Smooth muscle cell (in vitro differentiated cells): ENCODE measurements at regions not wholly inside any gene's neighbourhood (a gene's known extent, or its start where the extent isn't known, plus 50 kb on each side); places are given as distances from the start of the nearest gene placed in this dataset.

Source experiments
- DNase-seq: peaks from one replicate; lab custom pipeline; 2025; ENCODE audit not compliant: unreplicated experiment; lab: John Stamatoyannopoulos, UW
- H2AFZ ChIP-seq: fragments of 200-600 bp; sonication (generic); 2 replicates; pipeline ENCODE4 v1.6.0; 2016; ENCODE audit warnings: antibody characterized with exemption, low read depth, mild to moderate bottlenecking
- H3F3A ChIP-seq: fragments of 200-600 bp; sonication (generic); 2 replicates; pipeline ENCODE4 v1.6.0; 2017; ENCODE audit warnings: antibody characterized with exemption, low read depth
- H3K27ac ChIP-seq: fragments of 200-600 bp; sonication (generic); 2 replicates; pipeline ENCODE4 v1.5.1; 2016; ENCODE audit warnings: low read depth, mild to moderate bottlenecking
- H3K27me3 ChIP-seq: fragments of 200-600 bp; sonication (generic); 2 replicates; pipeline ENCODE4 v1.6.1; 2016; ENCODE audit warnings: low read depth, mild to moderate bottlenecking
- H3K36me3 ChIP-seq: fragments of 200-600 bp; sonication (generic); 2 replicates; pipeline ENCODE4 v1.5.1; 2016; ENCODE audit warnings: low read depth
- H3K4me1 ChIP-seq: fragments of 200-600 bp; sonication (generic); 2 replicates; pipeline ENCODE4 v1.5.1; 2016; ENCODE audit warnings: low read depth
- H3K4me2 ChIP-seq: fragments of 200-600 bp; sonication (generic); 2 replicates; pipeline ENCODE4 v1.6.0; 2016; ENCODE audit warnings: mild to moderate bottlenecking
- H3K4me3 ChIP-seq: fragments of 200-600 bp; sonication (generic); 2 replicates; pipeline ENCODE4 v1.5.1; 2016; ENCODE audit warnings: mild to moderate bottlenecking
- H3K79me2 ChIP-seq: fragments of 200-600 bp; sonication (generic); 2 replicates; pipeline ENCODE4 v1.6.0; 2016; ENCODE audit warnings: low read depth, mild to moderate bottlenecking
- H3K9ac ChIP-seq: fragments of 200-600 bp; sonication (generic); 2 replicates; pipeline ENCODE4 v1.6.0; 2016; ENCODE audit warnings: low read depth
- H3K9me3 ChIP-seq: fragments of 200-600 bp; sonication (generic); replicated peaks from 2 replicates; pipeline ENCODE4 v1.5.1; 2016; ENCODE audit warnings: low read depth
- H4K20me1 ChIP-seq: fragments of 200-600 bp; sonication (generic); 2 replicates; pipeline ENCODE4 v1.6.0; 2016; ENCODE audit warnings: low read depth
- CTCF ChIP-seq: fragments of 200-600 bp; sonication (generic); IDR thresholded peaks from 2 replicates; pipeline ENCODE4 v1.5.1; 2017; ENCODE audit warnings: borderline replicate concordance, mild to moderate bottlenecking, antibody characterized with exemption; ENCODE audit not compliant: insufficient read depth, poor library complexity, severe bottlenecking
- whole genome bisulfite sequencing: methylation state at CpG from one replicate; pipeline ENCODE4 v1.1.7; 2016; ENCODE audit warnings: low lambda C conversion rate; 5-methylcytosine and 5-hydroxymethylcytosine counted together

- H3K9me3 ChIP-seq = peaks cover 5% of the 10 kb centered on the region
- H2AFZ ChIP-seq = no peak overlapping the region
- 54% methylated on average over 3 of the region's 3 CpGs for WGBS
- no peaks in the 10 kb centered on the region for H3K4me1 ChIP-seq
- H3K27me3 ChIP-seq = no peaks in the 10 kb centered on the region
- H3K36me3 ChIP-seq = no peaks in the 10 kb centered on the region
- H4K20me1 ChIP-seq = no peaks in the 10 kb centered on the region
- no peak overlapping the region for H3K4me3 ChIP-seq
- no peak for DNase-seq
- no peak overlapping the region for H3K9ac ChIP-seq
- H3K79me2 ChIP-seq = no peaks in the 10 kb centered on the region
- no peak for TF ChIP-seq CTCF
- H3K4me2 ChIP-seq = no peak overlapping the region
- no peaks in the 10 kb centered on the region for H3F3A ChIP-seq
- H3K27ac ChIP-seq = no peak overlapping the region
Observed at GRCh38 chr13:31503626-31504025, 235.7 kb upstream of the RXFP2 start.

DNA sequence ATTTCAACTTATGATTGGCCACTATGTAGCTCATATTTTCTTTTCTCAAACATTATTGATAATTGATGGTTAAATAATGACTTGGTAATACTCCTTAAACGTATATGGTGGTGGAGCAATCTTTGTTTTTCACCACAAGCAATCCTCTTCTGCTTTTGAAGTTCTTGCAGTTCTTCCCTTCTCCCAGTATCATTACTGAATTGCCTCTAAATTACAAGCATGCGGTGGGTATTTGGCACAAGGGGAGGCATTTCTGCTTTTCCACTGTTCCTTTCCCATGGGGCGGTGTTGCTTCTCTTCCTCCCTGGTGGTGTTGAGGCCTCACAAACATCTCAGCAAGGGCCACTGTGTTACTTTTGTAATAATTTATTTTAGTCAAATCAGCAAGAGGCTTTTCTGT, 234.4 kb upstream of the RXFP2 start:
- Histone ChIP-seq H3K4me3 (no peak overlapping the region), H3K4me2 (no peak overlapping the region), H3K9ac (no peak overlapping the region), H4K20me1 (no peaks in the 10 kb centered on the region), H3K4me1 (no peaks in the 10 kb centered on the region), H3F3A (no peaks in the 10 kb centered on the region), H3K79me2 (no peaks in the 10 kb centered on the region), H3K27me3 (no peaks in the 10 kb centered on the region), H2AFZ (no peak overlapping the region), H3K36me3 (no peaks in the 10 kb centered on the region), H3K27ac (no peak overlapping the region), H3K9me3 (peaks cover 5% of the 10 kb centered on the region)
- no peak for TF ChIP-seq CTCF
- 83% methylated on average over 3 of the region's 3 CpGs for WGBS
- DNase-seq = no peak

GRCh38 chr13:31512331-31512730, 227.0 kb upstream of the RXFP2 start:
- 66% methylated on average over 3 of the region's 3 CpGs for whole genome bisulfite sequencing
- Histone ChIP-seq H3K27ac (no peak overlapping the region), H2AFZ (no peak overlapping the region), H3K4me1 (no peaks in the 10 kb centered on the region), H3K9me3 (no peaks in the 10 kb centered on the region), H3K9ac (no peak overlapping the region), H3K4me2 (no peak overlapping the region), H3K27me3 (peaks cover 21% of the 10 kb centered on the region), H3K4me3 (no peak overlapping the region), H3F3A (no peaks in the 10 kb centered on the region), H3K36me3 (no peaks in the 10 kb centered on the region), H3K79me2 (no peaks in the 10 kb centered on the region), H4K20me1 (no peaks in the 10 kb centered on the region)
- DNase-seq = no peak
- TF ChIP-seq CTCF = no peak

DNA sequence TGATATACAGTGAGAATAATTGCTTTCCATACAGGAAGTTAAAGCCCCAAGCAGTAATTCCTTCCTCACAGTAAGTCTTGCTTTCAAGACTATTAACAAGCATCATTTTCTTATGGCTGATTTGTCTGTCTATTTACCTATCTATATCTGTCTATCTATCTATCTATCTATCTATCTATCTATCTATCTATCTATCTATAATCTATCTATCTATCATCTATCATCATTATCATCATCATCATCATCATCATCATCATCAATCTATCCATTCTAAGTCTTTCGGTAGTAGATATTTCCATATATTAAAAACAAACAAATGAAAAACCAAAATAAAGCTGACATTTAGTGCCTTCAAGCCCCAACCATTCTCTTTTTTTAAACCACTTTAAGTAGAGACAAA, 224.4 kb upstream of the RXFP2 start:
- WGBS = 93% methylated on average over 1 of the region's 1 CpG

More for the DNA sequence above, 224.4 kb upstream of the RXFP2 start:
- no peak for TF ChIP-seq CTCF
- no peaks in the 10 kb centered on the region for H3K36me3 ChIP-seq
- no peak overlapping the region for H2AFZ ChIP-seq
- no peaks in the 10 kb centered on the region for H3K4me1 ChIP-seq
- H3K9ac ChIP-seq = no peak overlapping the region
- no peaks in the 10 kb centered on the region for H3K79me2 ChIP-seq
- H3K4me2 ChIP-seq = no peak overlapping the region
- DNase-seq = no peak
- H3K9me3 ChIP-seq = no peaks in the 10 kb centered on the region
- no peaks in the 10 kb centered on the region for H4K20me1 ChIP-seq
- H3F3A ChIP-seq = no peaks in the 10 kb centered on the region
- no peak overlapping the region for H3K4me3 ChIP-seq
- peaks cover 21% of the 10 kb centered on the region for H3K27me3 ChIP-seq
- no peak overlapping the region for H3K27ac ChIP-seq
